OCI-LY1 (cell line): ENCODE measurements at regions not wholly inside any gene's neighbourhood (a gene's known extent, or its start where the extent isn't known, plus 50 kb on each side); places are given as distances from the start of the nearest gene placed in this dataset.

Source experiments
- H2AFZ ChIP-seq: fragments of 200-600 bp; sonication (generic), shearing (Covaris generic); 2 replicates; pipeline ENCODE4 v1.6.0; 2014; ENCODE audit warnings: antibody characterized with exemption, mild to moderate bottlenecking, low read length
- H3F3A ChIP-seq: fragments of 200-600 bp; sonication (generic), shearing (Covaris generic); 2 replicates; pipeline ENCODE4 v1.6.0; 2014; ENCODE audit warnings: mild to moderate bottlenecking, antibody characterized with exemption, low read length, moderate library complexity; ENCODE audit not compliant: insufficient read depth
- H3K27ac ChIP-seq: fragments of 200-600 bp; sonication (generic); 2 replicates; pipeline ENCODE4 v1.5.1; 2014; ENCODE audit warnings: low read length, mixed run types, mild to moderate bottlenecking, low read depth; ENCODE audit not compliant: poor library complexity, severe bottlenecking
- H3K27me3 ChIP-seq: fragments of 200-600 bp; sonication (generic); 2 replicates; pipeline ENCODE4 v1.6.0; 2014; ENCODE audit warnings: antibody characterized with exemption, mild to moderate bottlenecking, low read length, moderate library complexity; ENCODE audit not compliant: insufficient read depth
- H3K36me3 ChIP-seq: fragments of 200-600 bp; sonication (generic); 2 replicates; pipeline ENCODE4 v1.6.1; 2014; ENCODE audit warnings: mild to moderate bottlenecking, antibody characterized with exemption, low read length, moderate library complexity, mixed read lengths; ENCODE audit not compliant: insufficient read depth
- H3K4me1 ChIP-seq: fragments of 200-600 bp; sonication (generic); 2 replicates; pipeline ENCODE4 v1.5.1; 2014; ENCODE audit warnings: mild to moderate bottlenecking, low read length, moderate library complexity; ENCODE audit not compliant: insufficient read depth, severe bottlenecking
- H3K4me2 ChIP-seq: fragments of 200-600 bp; sonication (generic), shearing (Covaris generic); 2 replicates; pipeline ENCODE4 v1.6.1; 2014; ENCODE audit warnings: low read length
- H3K4me3 ChIP-seq: fragments of 200-600 bp; sonication (generic); 2 replicates; pipeline ENCODE4 v1.5.1; 2014; ENCODE audit warnings: low read length, low read depth, mild to moderate bottlenecking, mixed read lengths; ENCODE audit not compliant: poor library complexity, severe bottlenecking
- H3K79me2 ChIP-seq: fragments of 200-600 bp; shearing (Covaris generic); 2 replicates; pipeline ENCODE4 v1.6.1; 2016; ENCODE audit warnings: mixed run types, low read length, mixed read lengths; ENCODE audit not compliant: insufficient read depth
- H3K9ac ChIP-seq: fragments of 200-600 bp; sonication (generic), shearing (Covaris generic); 2 replicates; pipeline ENCODE4 v1.6.1; 2014; ENCODE audit warnings: mild to moderate bottlenecking, low read length, mixed read lengths
- H3K9me2 ChIP-seq: fragments of 200-600 bp; sonication (generic), shearing (Covaris generic); 2 replicates; pipeline ENCODE4 v1.6.1; 2014; ENCODE audit warnings: low read depth, mild to moderate bottlenecking, low read length, mixed read lengths
- H3K9me3 ChIP-seq: fragments of 200-600 bp; shearing (Covaris generic); 2 replicates; pipeline ENCODE4 v1.6.1; 2014; ENCODE audit warnings: low read length, mixed read lengths
- H4K20me1 ChIP-seq: fragments of 200-600 bp; sonication (generic), shearing (Covaris generic); 2 replicates; pipeline ENCODE4 v1.6.0; 2016; ENCODE audit warnings: mild to moderate bottlenecking, low read length; ENCODE audit not compliant: insufficient read depth
- CTCF ChIP-seq: fragments of 200-600 bp; sonication (generic), shearing (Covaris generic); IDR thresholded peaks from 2 replicates; pipeline ENCODE4 v1.5.1; 2017; ENCODE audit warnings: mild to moderate bottlenecking, antibody characterized with exemption, low read length, moderate library complexity, mixed read lengths
- EZH2 ChIP-seq: fragments of 200-600 bp; sonication (generic), shearing (Covaris generic); IDR thresholded peaks from 2 replicates; pipeline ENCODE4 v1.8.0; 2017; ENCODE audit warnings: borderline replicate concordance, mixed run types, mild to moderate bottlenecking, antibody characterized with exemption, low read length, moderate library complexity, mixed read lengths

- Histone ChIP-seq H3K9me3 (no peaks in the 10 kb centered on the region), H3K36me3 (no peaks in the 10 kb centered on the region), H3K27me3 (no peaks in the 10 kb centered on the region), H3F3A (no peaks in the 10 kb centered on the region), H3K79me2 (no peaks in the 10 kb centered on the region), H4K20me1 (no peaks in the 10 kb centered on the region), H3K9ac (no peak overlapping the region), H3K4me3 (no peak overlapping the region), H3K27ac (no peak overlapping the region), H2AFZ (no peak overlapping the region), H3K4me1 (no peaks in the 10 kb centered on the region), H3K9me2 (no peaks in the 10 kb centered on the region), H3K4me2 (no peak overlapping the region)
- TF ChIP-seq EZH2 (no peak), CTCF (no peak)
Measured at GRCh38 chr2:122980671-122981070, 1044.4 kb upstream of the CNTNAP5 start.

DNA sequence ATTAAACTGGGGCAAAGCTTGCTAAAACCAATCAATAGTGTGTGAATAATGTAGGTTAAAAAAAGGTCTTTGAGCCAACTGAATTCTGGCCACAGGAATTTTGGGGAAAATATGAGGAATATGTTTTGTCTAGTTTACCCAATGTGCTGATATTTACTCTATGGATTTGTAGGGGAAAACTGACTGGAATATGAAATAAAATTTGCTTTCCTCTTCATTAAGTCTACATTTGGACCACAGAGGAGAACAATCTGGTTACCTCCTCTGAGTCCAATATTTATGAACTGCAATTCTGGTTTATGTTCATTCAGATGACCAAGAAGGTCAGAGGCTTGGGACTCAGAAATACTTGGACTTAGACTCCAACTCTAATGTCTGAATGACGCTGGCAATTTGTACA, 1042.2 kb upstream of the CNTNAP5 start:
- H2AFZ ChIP-seq: no peak overlapping the region
- no peaks in the 10 kb centered on the region for H4K20me1 ChIP-seq
- no peaks in the 10 kb centered on the region for H3K4me1 ChIP-seq
- H3K36me3 ChIP-seq: no peaks in the 10 kb centered on the region
- no peaks in the 10 kb centered on the region for H3K79me2 ChIP-seq
- H3K9me2 ChIP-seq: no peaks in the 10 kb centered on the region
- H3K9ac ChIP-seq: no peak overlapping the region
- no peaks in the 10 kb centered on the region for H3K9me3 ChIP-seq
- TF ChIP-seq CTCF: no peak
- TF ChIP-seq EZH2: no peak
- H3K27me3 ChIP-seq: no peaks in the 10 kb centered on the region
- H3K27ac ChIP-seq: no peak overlapping the region
- no peak overlapping the region for H3K4me3 ChIP-seq
- H3F3A ChIP-seq: no peaks in the 10 kb centered on the region
- no peak overlapping the region for H3K4me2 ChIP-seq

DNA sequence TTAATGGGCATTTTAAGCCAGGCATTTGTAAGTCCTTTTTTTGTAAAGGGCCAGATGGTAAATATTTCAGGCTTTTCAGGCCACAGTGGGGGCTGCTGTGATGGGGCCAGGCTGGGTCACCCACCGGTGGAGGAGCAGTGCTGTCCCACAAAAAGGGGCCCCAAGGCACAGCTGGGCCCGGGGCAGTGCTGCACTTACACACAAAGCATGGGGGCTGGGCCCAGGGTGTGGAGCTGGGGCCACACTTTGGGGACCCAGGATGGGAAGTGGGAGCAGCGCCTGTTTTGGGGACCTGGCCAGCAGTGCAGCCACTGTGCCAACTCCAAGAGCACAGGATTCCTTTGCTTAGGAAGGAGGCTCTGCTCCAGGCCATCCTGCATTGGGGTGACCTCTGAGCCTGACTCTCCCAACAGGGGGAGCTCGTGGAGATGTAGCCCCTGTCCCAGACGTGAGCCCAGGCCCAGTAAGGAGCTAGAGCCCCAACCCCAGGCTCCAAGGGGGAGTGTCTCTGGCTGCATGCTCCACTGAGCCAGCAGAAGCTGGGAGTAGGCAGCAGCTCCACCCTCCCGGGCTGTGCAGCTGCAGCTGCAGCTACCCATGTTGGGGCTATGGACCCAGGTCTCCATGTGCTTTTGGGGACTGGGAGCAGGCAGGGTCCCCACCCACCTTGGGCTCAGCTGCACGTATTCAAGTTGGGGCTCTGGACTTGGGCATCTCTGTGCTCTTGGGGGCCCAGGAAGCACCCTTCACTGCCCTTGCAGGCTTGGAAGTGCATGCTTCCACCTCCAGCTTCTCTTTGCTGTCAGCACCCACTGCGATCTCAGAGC, 1036.5 kb upstream of the CNTNAP5 start:
- Histone ChIP-seq H3F3A (no peaks in the 10 kb centered on the region), H3K9ac (no peak overlapping the region), H3K4me1 (no peaks in the 10 kb centered on the region), H3K9me3 (no peaks in the 10 kb centered on the region), H3K27me3 (no peaks in the 10 kb centered on the region), H3K79me2 (no peaks in the 10 kb centered on the region), H3K27ac (no peak overlapping the region), H3K4me2 (no peak overlapping the region), H2AFZ (no peak overlapping the region), H3K36me3 (no peaks in the 10 kb centered on the region), H3K4me3 (no peak overlapping the region), H3K9me2 (no peaks in the 10 kb centered on the region), H4K20me1 (no peaks in the 10 kb centered on the region)
- no peak for TF ChIP-seq EZH2
- TF ChIP-seq CTCF: no peak
